Lower lobe of right lung (tissue), 2 donors: ENCODE measurements at regions not wholly inside any gene's neighbourhood (a gene's known extent, or its start where the extent isn't known, plus 50 kb on each side); places are given as distances from the start of the nearest gene placed in this dataset.
"Not testable (repeated sequence)": the region's sequence is repeated elsewhere in the genome, so short reads cannot be mapped to it uniquely, and the experiment has no call there.

Source experiments
- ATAC-seq, 2 donors: fragments of 200-7000 bp; cut with Tn5 transposase; one replicate each; pipeline ENCODE4 v1.9.1; 2020 to 2022; ENCODE audit warnings: mild to moderate bottlenecking in 2 of 2, moderate library complexity in 2 of 2
- DNase-seq: peaks from one replicate; pipeline ENCODE4 v3.0.0-alpha.2; 2020
- H3K27ac ChIP-seq: fragments of 200-600 bp; one replicate; pipeline ENCODE4 v1.8.0; 2022
- H3K27me3 ChIP-seq: fragments of 200-600 bp; one replicate; pipeline ENCODE4 v1.8.0; 2022; ENCODE audit warnings: low read depth
- H3K36me3 ChIP-seq: fragments of 200-600 bp; one replicate; pipeline ENCODE4 v1.8.0; 2022; ENCODE audit warnings: mild to moderate bottlenecking
- H3K4me1 ChIP-seq: fragments of 200-600 bp; one replicate; pipeline ENCODE4 v1.8.0; 2022
- H3K4me3 ChIP-seq: fragments of 200-600 bp; one replicate; pipeline ENCODE4 v1.8.0; 2022; ENCODE audit warnings: mild to moderate bottlenecking
- H3K9me3 ChIP-seq: fragments of 200-600 bp; one replicate; pipeline ENCODE4 v1.8.0; 2022
- intact Hi-C: fragments of 100-400 bp; cut with DNase I; formaldehyde crosslinking; loops from one replicate; pipeline ENCODE4 v1.11.0; 2022
- TF ChIP-seq, protein P1 (sequence below): fragments of 200-600 bp; IDR thresholded peaks from one replicate; pipeline ENCODE4 v1.8.0; 2022; ENCODE audit warnings: antibody characterized with exemption, mild to moderate bottlenecking
- donor health status: DM: no; HTN: yes; CAD: no; lungs with severe emphysema.

DNA sequence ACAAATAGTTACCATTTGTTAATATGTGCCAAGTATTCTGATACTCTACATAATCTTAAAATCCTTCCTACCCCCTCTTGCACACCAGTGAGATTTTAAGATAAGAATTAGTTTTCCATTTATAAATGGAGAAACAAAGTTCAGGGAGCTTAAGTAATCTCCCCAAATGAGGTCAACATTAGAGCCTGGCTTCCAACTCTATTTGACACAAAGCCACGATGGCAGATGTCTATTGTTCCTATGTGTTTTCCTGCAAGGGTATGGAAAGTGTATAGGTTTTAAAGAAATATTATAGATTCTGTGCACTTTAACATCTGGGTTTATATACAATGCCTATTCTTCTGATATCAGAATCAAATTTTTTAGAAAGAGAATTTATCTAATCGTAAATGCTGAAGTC is 143.9 kb upstream of the SEMA3C start:
- intact Hi-C loops: no loop called here
- Histone ChIP-seq H3K27ac (no peak overlapping the region), H3K4me1 (no peaks in the 10 kb centered on the region), H3K4me3 (no peak overlapping the region), H3K9me3 (no peaks in the 10 kb centered on the region), H3K36me3 (no peaks in the 10 kb centered on the region), H3K27me3 (no peaks in the 10 kb centered on the region)
- ATAC-seq (no peak), DNase-seq (no peak)
- TF ChIP-seq, protein P1, sequence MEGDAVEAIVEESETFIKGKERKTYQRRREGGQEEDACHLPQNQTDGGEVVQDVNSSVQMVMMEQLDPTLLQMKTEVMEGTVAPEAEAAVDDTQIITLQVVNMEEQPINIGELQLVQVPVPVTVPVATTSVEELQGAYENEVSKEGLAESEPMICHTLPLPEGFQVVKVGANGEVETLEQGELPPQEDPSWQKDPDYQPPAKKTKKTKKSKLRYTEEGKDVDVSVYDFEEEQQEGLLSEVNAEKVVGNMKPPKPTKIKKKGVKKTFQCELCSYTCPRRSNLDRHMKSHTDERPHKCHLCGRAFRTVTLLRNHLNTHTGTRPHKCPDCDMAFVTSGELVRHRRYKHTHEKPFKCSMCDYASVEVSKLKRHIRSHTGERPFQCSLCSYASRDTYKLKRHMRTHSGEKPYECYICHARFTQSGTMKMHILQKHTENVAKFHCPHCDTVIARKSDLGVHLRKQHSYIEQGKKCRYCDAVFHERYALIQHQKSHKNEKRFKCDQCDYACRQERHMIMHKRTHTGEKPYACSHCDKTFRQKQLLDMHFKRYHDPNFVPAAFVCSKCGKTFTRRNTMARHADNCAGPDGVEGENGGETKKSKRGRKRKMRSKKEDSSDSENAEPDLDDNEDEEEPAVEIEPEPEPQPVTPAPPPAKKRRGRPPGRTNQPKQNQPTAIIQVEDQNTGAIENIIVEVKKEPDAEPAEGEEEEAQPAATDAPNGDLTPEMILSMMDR: no peak

DNA sequence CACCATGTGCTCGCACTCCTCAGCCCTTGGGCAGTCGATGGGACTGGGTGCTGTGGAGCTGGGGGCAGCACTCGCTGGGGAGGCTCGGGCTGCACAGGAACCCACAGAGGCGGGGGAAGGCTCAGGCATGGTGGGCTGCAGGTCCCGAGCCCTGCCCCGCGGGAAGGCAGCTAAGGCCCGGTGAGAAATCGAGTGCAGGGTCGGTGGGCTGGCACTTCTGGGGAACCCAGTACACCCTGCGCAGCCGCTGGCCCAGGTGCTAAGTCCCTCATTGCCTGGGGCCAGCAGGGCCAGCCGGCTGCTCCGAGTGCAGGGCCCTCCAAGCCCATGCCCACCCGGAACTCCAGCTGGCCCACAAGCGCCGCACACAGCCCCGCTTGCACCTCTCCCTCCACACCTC is 138.6 kb upstream of the SEMA3C start:
- H3K4me3 ChIP-seq, H3K4me1 ChIP-seq, H3K9me3 ChIP-seq, ATAC-seq, H3K27me3 ChIP-seq, intact Hi-C loops, H3K27ac ChIP-seq, H3K36me3 ChIP-seq, DNase-seq: not testable (repeated sequence)

DNA sequence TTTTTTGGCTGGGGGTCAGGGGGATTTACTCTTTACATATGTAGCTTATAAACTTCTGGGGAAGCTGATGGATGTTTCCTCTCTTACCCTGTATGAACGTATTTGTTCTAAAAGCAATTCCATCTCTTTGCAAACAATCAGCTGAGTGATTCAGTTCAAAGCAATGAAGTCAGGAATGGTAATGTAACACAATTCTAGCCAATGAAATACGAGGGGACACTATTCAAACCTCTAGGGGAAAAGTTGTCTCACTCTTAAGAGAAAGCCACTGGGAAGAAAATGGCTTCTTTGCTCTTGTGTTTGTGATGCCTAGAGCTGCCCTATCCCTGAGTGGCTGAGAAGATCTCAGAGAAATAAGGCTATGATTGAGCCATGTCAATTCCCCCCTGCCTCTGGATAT is 134.8 kb upstream of the SEMA3C start:
- H3K36me3 ChIP-seq: no peaks in the 10 kb centered on the region
- no peaks in the 10 kb centered on the region for H3K27me3 ChIP-seq
- H3K9me3 ChIP-seq: no peaks in the 10 kb centered on the region
- DNase-seq (no peak), ATAC-seq (no peak)
- TF ChIP-seq, protein P1: no peak
- H3K27ac ChIP-seq: no peak overlapping the region
- H3K4me3 ChIP-seq: no peak overlapping the region
- no peaks in the 10 kb centered on the region for H3K4me1 ChIP-seq
- intact Hi-C loops: no loop called here

DNA sequence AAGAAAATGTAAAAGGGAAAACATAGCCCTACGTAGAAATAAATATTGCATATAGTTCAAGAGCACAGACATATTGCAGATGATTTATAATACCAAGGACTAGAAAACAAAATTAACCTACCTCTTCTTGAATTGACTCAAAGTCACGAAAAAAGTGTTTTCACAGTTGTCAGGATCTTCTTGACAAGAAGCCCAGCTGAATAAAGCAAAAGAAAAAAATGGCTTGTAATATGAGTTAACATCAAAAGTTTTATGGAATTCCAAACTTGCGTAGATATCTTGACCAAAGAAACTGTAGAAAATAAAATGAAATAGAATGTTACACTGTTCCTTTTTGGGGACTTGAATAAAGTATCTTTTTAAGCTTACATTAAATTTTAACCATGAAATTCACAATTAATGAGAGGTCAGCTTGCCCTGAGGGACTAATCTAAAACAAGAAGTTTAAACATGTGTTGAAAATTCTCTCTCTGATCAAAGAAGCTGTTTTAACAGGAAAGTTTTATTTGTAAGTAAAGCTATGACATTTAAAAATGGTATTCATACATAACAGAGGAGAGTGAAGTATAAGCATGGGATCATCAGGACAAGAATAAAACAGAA is 133.1 kb upstream of the SEMA3C start:
- TF ChIP-seq, protein P1: no peak
- Histone ChIP-seq H3K4me3 (no peak overlapping the region), H3K9me3 (no peaks in the 10 kb centered on the region), H3K27me3 (no peaks in the 10 kb centered on the region), H3K4me1 (no peaks in the 10 kb centered on the region), H3K27ac (no peak overlapping the region), H3K36me3 (no peaks in the 10 kb centered on the region)
- ATAC-seq: no peak
- intact Hi-C loops: no loop called here
- DNase-seq: no peak

DNA sequence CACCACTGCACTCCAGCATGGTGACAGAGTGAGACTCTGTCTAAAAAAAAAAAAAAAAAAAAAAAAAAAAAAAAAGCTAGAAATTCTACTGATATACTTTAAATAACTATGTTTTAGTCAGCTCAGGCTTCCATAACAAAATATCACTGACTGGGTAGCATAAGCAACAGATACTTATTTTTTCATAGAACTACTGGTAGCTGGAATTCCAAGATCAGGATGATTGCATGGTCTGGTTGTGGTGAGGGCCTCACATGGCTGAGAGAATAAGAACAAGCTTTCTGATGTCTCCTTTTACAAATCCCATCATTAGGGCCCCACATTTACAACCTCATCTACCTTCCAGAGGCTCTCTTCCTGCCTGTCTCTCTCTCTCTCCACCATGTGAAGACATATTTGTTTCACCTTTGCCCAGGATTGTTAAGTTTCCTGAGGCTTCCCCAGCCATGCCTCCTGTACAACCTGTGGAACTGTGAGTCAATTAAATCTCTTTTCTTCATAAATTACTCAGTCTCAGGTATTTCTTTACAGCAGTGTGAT is 126.7 kb upstream of the SEMA3C start:
- Histone ChIP-seq H3K4me1 (no peaks in the 10 kb centered on the region), H3K36me3 (no peaks in the 10 kb centered on the region), H3K27ac (no peak overlapping the region), H3K9me3 (no peaks in the 10 kb centered on the region), H3K27me3 (no peaks in the 10 kb centered on the region), H3K4me3 (no peak overlapping the region)
- TF ChIP-seq, protein P1: no peak
- ATAC-seq (no peak), DNase-seq (no peak)
- intact Hi-C loops: no loop called here

DNA sequence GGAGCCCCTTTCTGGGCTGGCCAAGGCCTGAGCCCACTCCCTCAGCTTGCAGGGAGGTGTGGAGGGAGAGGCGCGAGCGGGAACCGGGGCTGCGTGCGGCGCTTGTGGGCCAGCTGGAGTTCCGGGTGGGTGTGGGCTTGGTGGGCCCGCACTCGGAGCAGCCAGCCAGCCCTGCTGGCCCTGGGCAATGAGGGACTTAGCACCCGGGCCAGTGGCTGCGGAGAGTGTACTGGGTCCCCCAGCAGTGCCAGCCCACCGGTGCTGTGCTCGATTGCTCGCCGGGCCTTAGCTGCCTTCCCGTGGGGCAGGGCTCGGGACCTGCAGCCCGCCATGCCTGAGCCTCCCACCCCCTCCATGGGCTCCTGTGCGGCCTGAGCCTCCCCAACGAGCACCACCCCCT is 123.8 kb upstream of the SEMA3C start:
- H3K9me3 ChIP-seq, H3K27me3 ChIP-seq, H3K4me1 ChIP-seq, intact Hi-C loops, H3K4me3 ChIP-seq, H3K27ac ChIP-seq, DNase-seq, H3K36me3 ChIP-seq, ATAC-seq: not testable (repeated sequence)

DNA sequence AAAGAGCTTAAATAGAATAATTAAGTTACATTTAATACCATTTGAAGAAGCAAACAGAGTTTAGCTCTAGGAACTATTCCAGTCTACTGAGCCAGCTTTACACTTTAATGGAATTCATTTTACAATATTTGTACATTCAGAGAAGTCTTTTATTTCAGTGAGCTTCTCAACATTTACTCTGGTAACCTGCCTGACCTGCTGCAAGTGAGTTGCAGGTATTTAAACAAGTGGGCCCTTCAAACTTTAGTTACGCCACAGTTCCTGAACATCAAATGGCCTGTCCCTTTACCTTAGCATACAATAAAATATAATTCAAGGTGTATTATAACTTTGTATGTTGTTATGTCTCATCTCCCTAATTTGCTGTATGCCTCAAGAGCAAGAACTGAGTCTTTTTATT is 121.6 kb upstream of the SEMA3C start:
- H3K4me1 ChIP-seq: no peaks in the 10 kb centered on the region
- intact Hi-C loops: no loop called here
- DNase-seq: no peak
- H3K27ac ChIP-seq: no peak overlapping the region
- no peaks in the 10 kb centered on the region for H3K36me3 ChIP-seq
- TF ChIP-seq, protein P1: no peak
- H3K4me3 ChIP-seq: no peak overlapping the region
- no peaks in the 10 kb centered on the region for H3K27me3 ChIP-seq
- no peak for ATAC-seq
- H3K9me3 ChIP-seq: no peaks in the 10 kb centered on the region
